ENCODE measurements at regions not wholly inside any gene's neighbourhood (a gene's known extent, or its start where the extent isn't known, plus 50 kb on each side); places are given as distances from the start of the nearest gene placed in this dataset.

DNA sequence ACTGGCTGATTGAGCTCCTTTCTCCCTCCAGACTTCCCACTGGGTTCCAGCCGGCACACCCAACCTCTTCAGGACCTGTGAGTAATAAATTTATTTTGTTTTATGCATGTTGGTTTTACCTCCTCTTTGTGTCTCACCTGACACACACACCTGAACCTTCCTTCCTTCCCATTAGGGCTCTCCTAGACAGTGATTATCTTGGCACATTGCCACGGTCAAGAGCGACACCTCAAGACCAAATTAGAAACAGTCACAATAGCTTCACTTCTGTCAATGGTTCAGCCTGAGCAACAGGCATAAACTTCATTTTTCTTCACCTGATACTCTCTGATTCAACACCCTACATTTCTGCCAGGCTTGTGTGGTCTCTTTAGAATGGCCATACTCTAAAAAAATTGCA lies 296.3 kb upstream of the SMARCA2 start:
- no peak for TF ChIP-seq POLR2A (IDR thresholded peaks at IDR 0.05)
- TF ChIP-seq, protein P1, sequence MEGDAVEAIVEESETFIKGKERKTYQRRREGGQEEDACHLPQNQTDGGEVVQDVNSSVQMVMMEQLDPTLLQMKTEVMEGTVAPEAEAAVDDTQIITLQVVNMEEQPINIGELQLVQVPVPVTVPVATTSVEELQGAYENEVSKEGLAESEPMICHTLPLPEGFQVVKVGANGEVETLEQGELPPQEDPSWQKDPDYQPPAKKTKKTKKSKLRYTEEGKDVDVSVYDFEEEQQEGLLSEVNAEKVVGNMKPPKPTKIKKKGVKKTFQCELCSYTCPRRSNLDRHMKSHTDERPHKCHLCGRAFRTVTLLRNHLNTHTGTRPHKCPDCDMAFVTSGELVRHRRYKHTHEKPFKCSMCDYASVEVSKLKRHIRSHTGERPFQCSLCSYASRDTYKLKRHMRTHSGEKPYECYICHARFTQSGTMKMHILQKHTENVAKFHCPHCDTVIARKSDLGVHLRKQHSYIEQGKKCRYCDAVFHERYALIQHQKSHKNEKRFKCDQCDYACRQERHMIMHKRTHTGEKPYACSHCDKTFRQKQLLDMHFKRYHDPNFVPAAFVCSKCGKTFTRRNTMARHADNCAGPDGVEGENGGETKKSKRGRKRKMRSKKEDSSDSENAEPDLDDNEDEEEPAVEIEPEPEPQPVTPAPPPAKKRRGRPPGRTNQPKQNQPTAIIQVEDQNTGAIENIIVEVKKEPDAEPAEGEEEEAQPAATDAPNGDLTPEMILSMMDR (IDR thresholded peaks at IDR 0.05) = no peak
- no peak for TF ChIP-seq EP300 (IDR thresholded peaks at IDR 0.05)

Data from suprapubic skin (tissue), 3 donors.